ENCODE measurements at regions not wholly inside any gene's neighbourhood (a gene's known extent, or its start where the extent isn't known, plus 50 kb on each side); places are given as distances from the start of the nearest gene placed in this dataset.

DNA sequence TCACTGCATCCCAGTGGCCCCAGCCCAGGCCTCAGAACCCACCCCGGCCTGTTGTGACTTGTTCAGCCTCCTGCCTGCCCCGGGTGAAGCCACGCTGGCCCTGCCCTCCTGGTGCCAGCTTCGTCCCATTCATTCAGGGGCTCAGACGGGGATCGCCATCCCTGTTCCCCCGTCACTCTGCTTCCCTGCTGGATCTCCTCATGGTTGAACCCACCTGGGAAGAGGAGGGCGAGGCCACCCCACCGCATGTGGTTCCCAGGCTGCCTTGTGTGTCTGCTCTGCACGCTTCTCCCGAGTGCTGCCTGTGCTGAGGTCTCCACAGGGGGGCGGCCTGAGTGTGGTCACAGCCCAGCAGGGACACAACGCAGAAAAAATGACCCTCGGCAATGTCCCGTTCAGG is 108.2 kb upstream of the ACTRT2 start:
- TF ChIP-seq, protein P1, sequence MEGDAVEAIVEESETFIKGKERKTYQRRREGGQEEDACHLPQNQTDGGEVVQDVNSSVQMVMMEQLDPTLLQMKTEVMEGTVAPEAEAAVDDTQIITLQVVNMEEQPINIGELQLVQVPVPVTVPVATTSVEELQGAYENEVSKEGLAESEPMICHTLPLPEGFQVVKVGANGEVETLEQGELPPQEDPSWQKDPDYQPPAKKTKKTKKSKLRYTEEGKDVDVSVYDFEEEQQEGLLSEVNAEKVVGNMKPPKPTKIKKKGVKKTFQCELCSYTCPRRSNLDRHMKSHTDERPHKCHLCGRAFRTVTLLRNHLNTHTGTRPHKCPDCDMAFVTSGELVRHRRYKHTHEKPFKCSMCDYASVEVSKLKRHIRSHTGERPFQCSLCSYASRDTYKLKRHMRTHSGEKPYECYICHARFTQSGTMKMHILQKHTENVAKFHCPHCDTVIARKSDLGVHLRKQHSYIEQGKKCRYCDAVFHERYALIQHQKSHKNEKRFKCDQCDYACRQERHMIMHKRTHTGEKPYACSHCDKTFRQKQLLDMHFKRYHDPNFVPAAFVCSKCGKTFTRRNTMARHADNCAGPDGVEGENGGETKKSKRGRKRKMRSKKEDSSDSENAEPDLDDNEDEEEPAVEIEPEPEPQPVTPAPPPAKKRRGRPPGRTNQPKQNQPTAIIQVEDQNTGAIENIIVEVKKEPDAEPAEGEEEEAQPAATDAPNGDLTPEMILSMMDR (IDR thresholded peaks at IDR 0.05), result no peak
- no peak for TF ChIP-seq EZH2 (IDR thresholded peaks at IDR 0.05; ENCODE audit: borderline replicate concordance, insufficient read depth, low read depth, low read length, poor library complexity, severe bottlenecking)
